ENCODE measurements at regions not wholly inside any gene's neighbourhood (a gene's known extent, or its start where the extent isn't known, plus 50 kb on each side); places are given as distances from the start of the nearest gene placed in this dataset.

DNA sequence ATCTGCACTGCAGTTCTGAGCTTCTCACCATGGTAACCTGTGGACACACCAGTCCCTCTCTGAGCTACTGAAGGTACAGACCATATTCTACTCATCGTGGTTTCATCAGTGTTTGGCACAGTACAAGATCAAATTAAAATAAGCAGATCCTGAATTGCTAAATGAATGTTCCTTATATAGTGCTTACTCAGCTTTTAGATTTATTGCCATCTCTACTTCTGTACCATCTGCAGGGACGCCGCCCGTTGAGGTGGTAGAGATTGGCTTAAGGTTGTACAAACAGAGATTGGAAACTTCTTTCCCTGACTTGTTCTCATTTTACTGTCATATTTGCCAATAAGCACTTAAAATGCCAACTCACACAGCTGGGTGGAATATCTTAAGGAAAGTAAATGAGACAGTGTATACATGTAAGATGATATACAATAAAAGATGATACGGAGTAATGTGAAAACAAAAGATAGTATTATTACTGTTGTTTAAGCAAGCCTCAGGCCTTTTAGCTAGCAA is 223.4 kb upstream of the FOXQ1 start:
- TF ChIP-seq, protein P1, sequence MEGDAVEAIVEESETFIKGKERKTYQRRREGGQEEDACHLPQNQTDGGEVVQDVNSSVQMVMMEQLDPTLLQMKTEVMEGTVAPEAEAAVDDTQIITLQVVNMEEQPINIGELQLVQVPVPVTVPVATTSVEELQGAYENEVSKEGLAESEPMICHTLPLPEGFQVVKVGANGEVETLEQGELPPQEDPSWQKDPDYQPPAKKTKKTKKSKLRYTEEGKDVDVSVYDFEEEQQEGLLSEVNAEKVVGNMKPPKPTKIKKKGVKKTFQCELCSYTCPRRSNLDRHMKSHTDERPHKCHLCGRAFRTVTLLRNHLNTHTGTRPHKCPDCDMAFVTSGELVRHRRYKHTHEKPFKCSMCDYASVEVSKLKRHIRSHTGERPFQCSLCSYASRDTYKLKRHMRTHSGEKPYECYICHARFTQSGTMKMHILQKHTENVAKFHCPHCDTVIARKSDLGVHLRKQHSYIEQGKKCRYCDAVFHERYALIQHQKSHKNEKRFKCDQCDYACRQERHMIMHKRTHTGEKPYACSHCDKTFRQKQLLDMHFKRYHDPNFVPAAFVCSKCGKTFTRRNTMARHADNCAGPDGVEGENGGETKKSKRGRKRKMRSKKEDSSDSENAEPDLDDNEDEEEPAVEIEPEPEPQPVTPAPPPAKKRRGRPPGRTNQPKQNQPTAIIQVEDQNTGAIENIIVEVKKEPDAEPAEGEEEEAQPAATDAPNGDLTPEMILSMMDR (IDR thresholded peaks at IDR 0.05): no peak
- TF ChIP-seq POLR2A (IDR thresholded peaks at IDR 0.05): no peak

All from esophagus squamous epithelium (tissue), 4 donors.